ENCODE measurements at regions not wholly inside any gene's neighbourhood (a gene's known extent, or its start where the extent isn't known, plus 50 kb on each side); places are given as distances from the start of the nearest gene placed in this dataset.

DNA sequence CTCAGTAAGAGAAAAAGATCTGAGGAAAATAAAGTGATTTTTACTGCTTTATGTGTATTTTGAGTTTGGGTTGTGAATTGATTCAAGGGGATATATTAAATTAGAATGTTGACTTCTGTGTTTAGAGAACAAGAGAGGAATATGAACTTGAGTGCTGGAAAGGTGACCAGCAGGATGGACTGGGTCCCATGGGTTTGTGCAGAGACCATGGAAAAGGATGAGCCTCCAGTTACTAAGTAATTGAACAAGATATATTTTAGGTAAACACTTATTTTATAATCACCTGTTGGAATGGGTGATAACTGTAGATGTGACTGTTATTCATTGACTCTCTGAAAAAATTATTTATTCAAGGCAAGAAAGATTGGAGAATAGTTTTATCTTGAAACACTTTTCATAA lies 82.0 kb upstream of the TOP3B start:
- peaks cover 0 to 6% (median 0%) of the 10 kb centered on the region in 4 donors for H3K4me1 ChIP-seq
- intact Hi-C loops (cut with DNase I; ENCODE audit: low total_unique reads) (no loop called here), in situ Hi-C loops (cut with MboI; ENCODE audit: low pct_ligation_motif_present in 1 of 4, low pct_unique_long_range_greater_than_20kb in 1 of 4, low sequenced_read_pairs in 3 of 4) (no loop called here)

DNA sequence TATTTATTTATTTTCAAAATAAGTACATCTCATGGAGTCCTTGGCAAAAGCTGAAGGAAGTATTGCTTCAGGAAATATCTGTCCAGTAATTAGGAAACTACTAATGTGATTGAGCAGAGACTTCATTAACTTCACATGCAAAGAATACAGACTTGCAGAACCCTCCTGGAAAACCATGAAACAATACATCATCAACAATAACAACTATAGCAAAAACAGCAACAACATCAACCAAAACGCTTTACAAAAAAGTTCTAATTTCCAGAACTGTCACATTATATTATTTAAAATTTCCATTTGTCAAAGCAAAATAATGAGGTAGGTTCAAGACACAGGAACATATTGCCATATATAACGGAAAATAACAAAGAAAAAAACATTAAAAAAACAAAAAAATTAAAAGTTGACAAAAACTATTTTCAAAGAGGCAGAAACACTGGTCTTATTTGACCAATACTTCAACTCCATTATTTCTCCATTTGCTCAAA lies 79.8 kb upstream of the TOP3B start:
- 84 to 92% methylated on average over 2 of the region's 2 CpGs for WGBS, 2 donors (ENCODE audit: low coverage in 1 of 2)
- Histone ChIP-seq H3K36me3 (no peaks in the 10 kb centered on the region), H3K9me3 (no peaks in the 10 kb centered on the region), H3K27ac (no peak overlapping the region), H3K27me3 (peaks cover 4% of the 10 kb centered on the region), H3K4me1 (peaks cover 0 to 6% (median 0%) of the 10 kb centered on the region in 4 donors), H3K4me3 (no peak overlapping the region)
- intact Hi-C loops (cut with DNase I; ENCODE audit: low total_unique reads) (no loop called here), in situ Hi-C loops (cut with MboI; ENCODE audit: low pct_ligation_motif_present in 1 of 4, low pct_unique_long_range_greater_than_20kb in 1 of 4, low sequenced_read_pairs in 3 of 4) (no loop called here)
- no peak for TF ChIP-seq POLR2AphosphoS5 (IDR thresholded peaks at IDR 0.05)
- TF ChIP-seq, protein P1, sequence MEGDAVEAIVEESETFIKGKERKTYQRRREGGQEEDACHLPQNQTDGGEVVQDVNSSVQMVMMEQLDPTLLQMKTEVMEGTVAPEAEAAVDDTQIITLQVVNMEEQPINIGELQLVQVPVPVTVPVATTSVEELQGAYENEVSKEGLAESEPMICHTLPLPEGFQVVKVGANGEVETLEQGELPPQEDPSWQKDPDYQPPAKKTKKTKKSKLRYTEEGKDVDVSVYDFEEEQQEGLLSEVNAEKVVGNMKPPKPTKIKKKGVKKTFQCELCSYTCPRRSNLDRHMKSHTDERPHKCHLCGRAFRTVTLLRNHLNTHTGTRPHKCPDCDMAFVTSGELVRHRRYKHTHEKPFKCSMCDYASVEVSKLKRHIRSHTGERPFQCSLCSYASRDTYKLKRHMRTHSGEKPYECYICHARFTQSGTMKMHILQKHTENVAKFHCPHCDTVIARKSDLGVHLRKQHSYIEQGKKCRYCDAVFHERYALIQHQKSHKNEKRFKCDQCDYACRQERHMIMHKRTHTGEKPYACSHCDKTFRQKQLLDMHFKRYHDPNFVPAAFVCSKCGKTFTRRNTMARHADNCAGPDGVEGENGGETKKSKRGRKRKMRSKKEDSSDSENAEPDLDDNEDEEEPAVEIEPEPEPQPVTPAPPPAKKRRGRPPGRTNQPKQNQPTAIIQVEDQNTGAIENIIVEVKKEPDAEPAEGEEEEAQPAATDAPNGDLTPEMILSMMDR (IDR thresholded peaks at IDR 0.05), result no peak
- no peak for TF ChIP-seq EP300 (IDR thresholded peaks at IDR 0.05; ENCODE audit: low read depth)
- TF ChIP-seq POLR2A (IDR thresholded peaks at IDR 0.05), result no peak
- no peak for DNase-seq

More for the DNA sequence above, 82.0 kb upstream of the TOP3B start:
- Histone ChIP-seq H3K27ac (no peak overlapping the region), H3K9me3 (no peaks in the 10 kb centered on the region), H3K4me3 (no peak overlapping the region), H3K27me3 (no peaks in the 10 kb centered on the region), H3K36me3 (no peaks in the 10 kb centered on the region)
- TF ChIP-seq, protein P1 (IDR thresholded peaks at IDR 0.05), result no peak
- no peak for TF ChIP-seq POLR2AphosphoS5 (IDR thresholded peaks at IDR 0.05)
- TF ChIP-seq POLR2A (IDR thresholded peaks at IDR 0.05), result no peak
- no peak for TF ChIP-seq EP300 (IDR thresholded peaks at IDR 0.05; ENCODE audit: low read depth)
- no peak for DNase-seq

DNA sequence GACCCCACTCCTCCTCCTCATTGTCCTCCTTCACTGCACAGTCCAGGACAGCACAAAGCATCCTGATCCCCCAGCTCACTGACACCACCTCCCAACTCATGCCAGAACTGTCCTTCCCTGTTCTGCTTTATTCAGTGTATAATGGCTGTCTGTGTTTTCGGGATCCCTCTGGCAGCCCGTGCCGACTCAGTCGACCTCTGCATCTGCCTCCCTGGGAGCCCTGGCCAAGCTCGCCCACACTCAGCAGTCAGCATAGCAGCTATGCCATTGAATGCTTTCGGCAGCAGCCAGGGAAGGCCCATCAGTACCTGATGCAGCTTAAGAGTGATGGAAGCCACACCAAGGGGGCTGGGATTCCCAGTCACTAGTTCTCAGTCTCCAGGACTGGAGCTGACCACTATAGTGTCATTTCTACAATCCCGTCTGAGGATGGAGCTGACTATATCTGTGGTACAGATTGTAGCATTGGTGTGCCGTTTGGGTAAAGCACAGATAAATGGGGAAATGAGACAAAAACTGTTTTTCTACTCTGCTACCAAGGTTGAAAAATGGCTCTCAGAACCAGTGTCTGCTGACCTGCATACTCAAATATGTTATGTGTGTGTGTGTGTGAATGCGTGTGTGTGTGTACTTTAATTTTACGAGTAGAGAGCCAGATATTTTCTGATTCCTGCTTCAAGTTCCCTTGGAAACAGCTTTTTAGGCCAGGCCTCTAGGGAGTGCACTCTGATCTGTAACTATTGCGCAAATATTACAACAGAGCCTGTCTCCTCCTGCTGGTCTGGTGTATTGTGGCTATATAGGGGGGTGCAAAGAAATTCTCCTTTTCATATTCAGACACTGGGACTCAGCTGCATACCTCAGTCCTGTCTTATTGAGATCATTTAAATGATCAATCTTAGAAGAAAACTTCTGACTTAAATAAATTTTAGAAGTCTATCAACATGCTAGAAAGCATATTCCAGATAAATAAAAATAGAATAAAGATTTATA lies 78.8 kb upstream of the TOP3B start:
- H3K9me3 ChIP-seq, result no peaks in the 10 kb centered on the region
- TF ChIP-seq EP300 (IDR thresholded peaks at IDR 0.05; ENCODE audit: low read depth) (no peak), POLR2AphosphoS5 (IDR thresholded peaks at IDR 0.05) (no peak), POLR2A (IDR thresholded peaks at IDR 0.05) (no peak)
- TF ChIP-seq, protein P1 (IDR thresholded peaks at IDR 0.05), result no peak
- H3K4me1 ChIP-seq, result peaks cover 0 to 6% (median 0%) of the 10 kb centered on the region in 4 donors
- H3K36me3 ChIP-seq, result no peaks in the 10 kb centered on the region
- peaks cover 4% of the 10 kb centered on the region for H3K27me3 ChIP-seq
- DNase-seq, result no peak
- 40 to 60% methylated on average over 2 to 11 of the region's 11 CpGs for WGBS, 2 donors (ENCODE audit: low coverage in 1 of 2)
- intact Hi-C loops (cut with DNase I; ENCODE audit: low total_unique reads), result no loop called here
- H3K4me3 ChIP-seq, result no peak overlapping the region
- in situ Hi-C loops (cut with MboI; ENCODE audit: low pct_ligation_motif_present in 1 of 4, low pct_unique_long_range_greater_than_20kb in 1 of 4, low sequenced_read_pairs in 3 of 4), result no loop called here
- H3K27ac ChIP-seq, result peak overlapping the region in 3 of 4 donors; percentile 47 to 68 (median 49)

DNA sequence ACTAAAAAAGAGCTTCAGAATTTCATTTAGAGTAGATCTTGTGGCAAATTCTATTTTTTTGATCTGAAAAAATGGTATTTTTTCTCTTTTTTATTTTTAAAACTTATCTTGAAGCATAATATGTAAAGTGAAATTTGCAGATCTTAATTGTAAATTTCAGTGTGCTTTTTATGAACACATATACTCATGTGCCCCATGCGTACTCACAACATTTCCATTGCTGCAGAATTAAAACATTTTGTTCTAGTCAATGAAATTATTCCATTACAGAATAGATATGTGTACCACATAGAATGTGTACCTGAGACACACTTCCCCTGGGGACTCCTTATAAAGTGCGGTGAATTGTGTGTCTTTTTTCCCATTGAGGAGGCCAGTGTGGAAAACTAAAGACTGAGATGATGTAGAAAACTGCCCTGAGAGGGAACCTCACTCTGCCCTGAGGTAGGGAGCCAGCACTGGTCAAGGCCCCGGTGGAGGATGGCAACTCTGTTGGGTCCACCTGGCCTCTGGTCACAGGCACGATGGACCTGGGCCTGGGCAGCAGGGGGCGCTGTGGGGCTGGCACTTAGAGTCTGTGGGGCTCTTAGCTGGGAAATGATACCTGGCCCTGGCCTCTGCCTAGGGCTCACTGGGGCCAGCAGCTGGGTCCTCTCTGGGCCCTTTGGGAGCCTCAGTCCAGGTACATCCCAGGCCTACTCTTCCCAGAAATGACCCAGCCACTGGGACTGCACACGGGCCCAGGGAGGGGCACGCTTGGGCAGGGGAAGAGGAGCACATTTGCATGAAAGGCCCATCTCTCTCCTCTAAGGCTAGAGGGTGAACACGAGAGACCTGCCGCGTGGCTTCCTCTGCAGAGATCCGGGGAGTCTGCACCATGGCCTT lies 77.9 kb upstream of the TOP3B start:
- Histone ChIP-seq H3K27me3 (peaks cover 4% of the 10 kb centered on the region), H3K27ac (peak overlapping the region in 2 of 4 donors; percentile 47 to 68), H3K9me3 (no peaks in the 10 kb centered on the region), H3K36me3 (no peaks in the 10 kb centered on the region), H3K4me3 (no peak overlapping the region), H3K4me1 (peaks cover 0 to 6% (median 0%) of the 10 kb centered on the region in 4 donors)
- in situ Hi-C loops (cut with MboI; ENCODE audit: low pct_ligation_motif_present in 1 of 4, low pct_unique_long_range_greater_than_20kb in 1 of 4, low sequenced_read_pairs in 3 of 4) (no loop called here), intact Hi-C loops (cut with DNase I; ENCODE audit: low total_unique reads) (no loop called here)
- TF ChIP-seq, protein P1 (IDR thresholded peaks at IDR 0.05), result peak in 2 of 5 experiments; percentile 54 to 58
- no peak for TF ChIP-seq POLR2A (IDR thresholded peaks at IDR 0.05)
- no peak for TF ChIP-seq POLR2AphosphoS5 (IDR thresholded peaks at IDR 0.05)
- no peak for TF ChIP-seq EP300 (IDR thresholded peaks at IDR 0.05; ENCODE audit: low read depth)
- peak; percentile 44 for DNase-seq
- WGBS, 2 donors (ENCODE audit: low coverage in 1 of 2), result 75 to 78% methylated on average over 3 to 11 of the region's 11 CpGs
